Renal cortical epithelial cell (primary cell): ENCODE measurements at regions not wholly inside any gene's neighbourhood (a gene's known extent, or its start where the extent isn't known, plus 50 kb on each side); places are given as distances from the start of the nearest gene placed in this dataset.

Source experiments
- DNase-seq: peaks from one replicate; pipeline ENCODE4 v3.0.0-alpha.2; 2011; ENCODE audit warnings: low read depth

DNA sequence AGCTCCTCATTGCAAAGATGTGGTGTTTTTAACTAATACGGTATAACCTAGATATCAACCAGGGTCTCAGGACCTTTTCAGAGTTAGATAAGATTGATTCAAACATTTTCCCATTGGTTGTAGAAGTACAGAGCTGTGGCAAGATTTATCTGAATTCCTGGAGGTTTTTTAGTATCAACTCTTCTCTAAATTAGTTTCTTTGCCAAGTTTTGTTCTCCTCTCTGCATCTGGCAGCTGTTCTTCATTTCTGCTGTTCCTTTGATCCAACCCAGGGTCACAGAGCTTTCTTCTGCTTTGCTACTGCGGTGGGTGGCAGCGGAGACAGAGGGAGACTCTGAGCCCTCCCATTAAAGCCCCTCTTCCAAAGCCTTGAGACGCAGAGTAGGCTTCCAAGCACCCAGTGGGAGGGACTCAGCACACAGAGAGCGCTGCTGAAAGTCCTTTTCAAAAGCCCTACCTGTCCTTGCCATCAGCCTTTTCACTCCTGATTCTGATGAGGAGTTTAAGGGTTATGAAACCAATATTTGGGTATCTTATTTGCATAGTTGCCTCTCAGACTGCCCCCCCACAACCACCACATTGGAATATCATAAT, 146.3 kb upstream of the EEPD1 start:
- no peak for DNase-seq

GRCh38 chr7:36010656-36011587, 142.1 kb upstream of the EEPD1 start:
- no peak for DNase-seq

DNA sequence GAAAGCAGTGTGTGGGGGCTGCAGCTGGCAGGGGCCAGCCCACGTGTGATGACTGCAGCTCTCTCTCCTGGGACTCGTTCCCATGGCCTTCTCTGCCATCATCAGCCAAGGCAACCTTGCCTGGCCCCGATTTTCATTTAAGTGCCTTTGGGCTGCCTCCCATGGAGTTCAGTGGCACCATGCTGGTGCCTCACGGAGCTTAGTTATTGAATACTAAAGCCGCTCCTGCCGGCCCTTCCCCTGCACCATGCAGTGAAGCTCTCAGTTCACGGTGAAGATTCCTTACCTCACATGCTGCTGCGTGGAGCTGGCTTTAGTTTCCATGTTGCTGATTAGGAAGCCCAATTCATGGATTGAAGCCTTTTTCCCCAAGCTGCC, 141.5 kb upstream of the EEPD1 start:
- no peak for DNase-seq

- DNase-seq, result peak; percentile 30
Observed at GRCh38 chr7:36013246-36014014, 139.6 kb upstream of the EEPD1 start.

DNA sequence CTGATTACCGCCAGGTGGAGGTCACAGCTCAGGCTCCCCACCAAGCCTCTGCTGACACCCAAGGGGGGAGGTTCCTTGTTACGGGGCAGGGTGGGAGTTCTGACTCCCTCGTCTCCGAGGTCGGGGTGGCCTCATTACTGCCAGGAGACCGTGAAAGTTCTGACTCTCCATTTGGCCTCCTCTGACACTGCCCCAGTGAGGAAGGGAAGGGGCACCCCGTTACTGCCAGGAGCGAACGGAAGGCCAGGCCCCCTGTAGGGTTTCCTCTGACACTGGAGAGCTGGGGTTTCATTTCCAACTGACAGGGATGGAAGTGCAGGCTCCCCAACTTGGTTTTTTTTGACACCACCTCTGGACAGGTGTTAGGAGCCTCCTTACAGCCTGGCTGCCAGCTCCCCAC, 138.1 kb upstream of the EEPD1 start:
- DNase-seq, result no peak

- no peak for DNase-seq
Observed at GRCh38 chr7:36015733-36016132, 137.3 kb upstream of the EEPD1 start.

DNA sequence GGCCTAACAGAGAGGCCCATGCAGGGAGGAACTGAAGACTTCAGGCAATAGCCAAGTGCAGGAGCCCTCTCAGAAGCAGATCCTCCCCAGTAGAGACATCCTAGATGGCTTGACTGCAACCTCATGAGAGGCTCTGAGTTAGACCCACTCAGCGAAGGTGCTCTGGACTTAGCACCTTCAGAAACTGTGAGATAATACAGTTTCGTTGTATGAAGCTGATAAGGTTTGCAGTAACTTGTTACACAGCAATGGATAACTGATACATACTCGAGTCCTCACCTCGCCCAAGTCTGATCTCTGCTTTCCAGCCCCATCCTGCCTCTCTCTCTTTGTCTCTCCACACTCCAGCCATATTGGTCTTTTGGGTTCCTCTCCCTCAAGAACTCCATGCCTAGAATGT, 136.4 kb upstream of the EEPD1 start:
- DNase-seq, result no peak

- no peak for DNase-seq
Observed at GRCh38 chr7:36017111-36017510, 135.9 kb upstream of the EEPD1 start.

- DNase-seq, result no peak
Observed at GRCh38 chr7:36018816-36019484, 134.1 kb upstream of the EEPD1 start.

DNA sequence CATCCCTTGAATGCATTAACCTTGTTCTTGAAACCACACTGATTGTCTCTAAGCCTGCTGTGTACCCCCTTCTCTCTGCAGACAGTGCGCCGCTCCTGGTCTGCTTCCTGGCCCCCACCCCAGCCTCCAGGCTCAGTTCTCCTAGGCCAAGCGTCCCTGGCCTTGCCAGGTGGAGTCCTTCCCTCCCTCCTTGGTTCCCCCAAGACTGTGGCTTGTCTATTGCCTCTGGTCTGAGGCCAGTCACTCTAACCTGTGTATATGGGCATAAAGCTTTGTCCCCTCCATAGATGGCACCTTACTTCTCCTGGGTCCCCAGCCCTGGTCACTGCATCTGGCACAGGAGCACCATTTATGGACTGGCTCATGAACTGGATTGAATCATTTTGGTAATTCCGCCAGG, 133.5 kb upstream of the EEPD1 start:
- DNase-seq, result no peak

DNA sequence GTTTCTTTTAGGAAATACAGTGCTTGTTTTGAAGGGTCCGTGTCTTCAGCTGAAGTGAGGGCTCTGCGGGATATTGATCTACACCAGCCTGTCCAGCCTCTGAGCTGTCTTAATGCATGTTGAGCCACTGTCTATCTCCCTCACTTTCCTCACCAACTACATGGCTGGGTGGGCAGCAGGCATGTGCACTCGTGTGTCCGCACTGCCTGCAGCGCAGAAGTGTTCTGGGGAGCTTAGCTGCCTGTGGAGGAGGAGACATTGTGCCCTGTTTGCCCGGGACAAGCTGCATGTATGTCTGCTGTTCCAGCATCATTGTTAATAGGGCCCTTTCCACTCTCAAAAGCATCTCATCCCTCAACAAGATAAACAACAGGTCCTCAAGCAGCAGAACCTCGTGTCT, 133.1 kb upstream of the EEPD1 start:
- DNase-seq, result peak; percentile 11

DNA sequence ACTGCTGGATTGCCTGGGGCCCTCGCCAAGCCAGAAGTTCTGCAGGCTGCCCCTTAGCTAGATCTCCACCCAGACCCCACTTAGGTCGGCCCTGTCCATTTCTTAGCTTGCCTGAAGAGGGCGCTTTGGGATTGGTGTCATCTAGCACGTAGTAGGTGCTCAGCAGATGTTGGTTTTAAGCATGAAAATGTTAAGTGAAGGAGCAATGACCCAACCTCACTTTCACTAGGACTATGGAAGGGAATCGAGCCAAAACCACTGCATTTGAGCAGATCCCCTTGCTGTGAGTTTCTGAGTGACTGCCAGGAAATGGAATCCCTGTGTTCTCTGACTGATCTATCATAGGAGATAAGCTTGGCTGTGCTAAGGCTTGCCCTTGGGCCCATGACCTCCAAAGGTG, 131.7 kb upstream of the EEPD1 start:
- no peak for DNase-seq

GRCh38 chr7:36021917-36022550, 131.0 kb upstream of the EEPD1 start:
- no peak for DNase-seq

DNA sequence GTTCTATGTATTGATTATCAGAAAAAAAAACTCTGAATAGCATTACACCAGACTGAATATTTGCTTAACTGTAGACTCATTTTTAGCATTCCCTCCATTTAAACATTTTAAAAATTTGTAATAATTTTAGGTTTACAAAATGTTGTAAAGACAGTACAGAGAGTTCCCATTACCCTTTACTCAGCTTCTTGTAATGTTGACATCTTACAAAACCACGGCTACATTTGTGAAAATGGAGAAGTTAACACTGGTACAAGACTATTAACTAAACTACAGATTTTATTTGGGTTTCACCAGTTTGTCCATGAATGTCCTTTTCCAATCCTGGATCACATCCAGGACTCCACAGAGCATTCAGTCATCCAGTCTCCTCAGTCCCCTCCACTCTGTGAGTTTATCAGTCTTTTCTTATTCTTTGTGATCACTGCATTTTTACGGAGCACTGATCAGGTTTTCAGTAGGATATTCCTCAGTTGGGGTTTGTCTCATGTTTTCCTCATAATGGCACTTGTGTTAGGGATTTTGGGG, 130.0 kb upstream of the EEPD1 start:
- no peak for DNase-seq

DNA sequence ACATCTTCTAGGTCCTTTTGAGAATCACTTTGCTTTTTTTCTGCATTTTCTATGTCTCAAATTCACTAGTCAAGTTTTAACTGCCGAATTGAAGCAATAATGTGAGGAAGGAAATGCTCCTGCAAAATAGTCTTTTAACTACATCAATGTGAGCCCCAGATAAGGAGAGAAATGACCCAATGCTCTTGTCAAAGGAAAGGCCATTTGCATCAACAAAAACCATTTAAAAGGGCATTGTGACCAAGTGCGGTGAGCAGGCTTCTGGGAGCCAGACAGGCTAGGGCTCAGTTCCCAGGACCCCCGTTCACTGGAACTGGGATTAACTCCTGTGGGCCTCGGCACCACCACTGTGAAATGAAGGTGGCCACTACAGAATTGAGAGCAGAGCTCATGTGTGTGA, 127.9 kb upstream of the EEPD1 start:
- DNase-seq, result no peak

DNA sequence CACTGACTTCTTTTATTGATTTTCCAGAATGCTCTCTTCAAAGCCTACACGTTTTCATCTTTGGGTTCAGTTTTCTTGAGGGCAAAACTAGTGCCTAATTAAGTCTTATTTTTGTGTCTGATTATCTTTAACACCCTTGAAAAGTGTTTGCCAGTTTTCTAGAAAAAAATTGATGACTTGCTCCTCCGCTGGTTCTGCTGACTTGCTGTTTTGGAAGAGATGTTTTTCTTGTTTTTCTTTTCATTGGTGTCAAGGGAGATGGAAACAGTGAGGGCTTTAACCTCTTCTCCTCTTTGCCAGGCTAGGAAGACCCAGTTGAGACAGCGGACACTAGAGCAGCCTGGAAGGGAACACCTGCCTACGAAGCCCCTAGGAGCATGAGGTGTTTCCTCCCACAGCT, 123.7 kb upstream of the EEPD1 start:
- DNase-seq, result no peak

DNA sequence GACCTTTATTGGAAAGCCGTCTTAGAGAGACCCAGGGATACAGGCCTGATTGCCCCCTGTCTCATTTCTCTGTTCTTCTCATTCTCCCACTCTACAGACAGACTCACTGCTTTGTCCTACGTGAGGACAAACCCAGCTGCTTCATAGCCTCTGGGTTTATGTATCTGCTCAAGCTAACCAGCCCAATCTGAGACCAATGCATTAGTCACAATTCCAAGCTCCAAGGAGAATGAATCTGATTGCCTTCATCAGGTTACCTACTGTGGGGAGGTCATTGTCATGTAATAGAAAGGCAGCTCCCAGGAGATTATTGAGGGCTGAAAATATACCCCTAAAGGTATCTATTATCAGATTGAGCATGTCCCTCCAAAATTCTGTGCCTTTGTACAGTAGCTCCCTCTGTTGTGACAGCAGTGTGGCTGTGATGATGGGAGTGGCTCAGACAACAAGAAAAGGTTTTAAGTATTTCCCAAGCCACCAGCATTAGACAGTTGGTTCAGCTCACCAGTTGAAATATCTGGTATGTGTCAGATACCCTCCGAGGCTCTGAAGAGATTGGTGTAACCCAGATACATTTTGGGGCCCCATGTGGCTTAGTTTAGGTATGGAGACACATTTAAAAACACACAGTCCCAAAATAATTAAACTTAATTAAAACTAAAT, 123.1 kb upstream of the EEPD1 start:
- DNase-seq, result no peak

DNA sequence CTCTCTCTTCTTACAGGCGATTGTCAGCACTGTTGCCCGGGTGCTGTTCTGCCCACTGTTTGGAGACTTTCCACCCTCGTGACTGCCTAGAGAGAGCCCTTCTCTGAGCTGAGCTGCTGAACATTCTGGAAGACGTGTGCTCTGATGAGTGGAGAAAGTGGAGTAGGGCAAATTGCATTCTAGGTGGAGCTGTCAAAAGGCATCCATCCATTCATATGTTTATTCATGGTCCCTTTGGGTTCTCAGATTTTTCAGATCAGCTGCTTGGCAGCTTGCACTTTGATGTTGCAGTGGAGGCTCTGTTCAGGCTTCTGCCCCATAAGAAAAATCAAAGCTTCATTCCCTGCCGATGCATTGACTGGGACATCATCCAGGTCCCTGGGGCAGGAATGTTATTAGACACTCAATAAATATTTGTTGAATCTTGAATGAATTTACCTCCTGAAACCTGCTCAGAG, 120.7 kb upstream of the EEPD1 start:
- no peak for DNase-seq

DNA sequence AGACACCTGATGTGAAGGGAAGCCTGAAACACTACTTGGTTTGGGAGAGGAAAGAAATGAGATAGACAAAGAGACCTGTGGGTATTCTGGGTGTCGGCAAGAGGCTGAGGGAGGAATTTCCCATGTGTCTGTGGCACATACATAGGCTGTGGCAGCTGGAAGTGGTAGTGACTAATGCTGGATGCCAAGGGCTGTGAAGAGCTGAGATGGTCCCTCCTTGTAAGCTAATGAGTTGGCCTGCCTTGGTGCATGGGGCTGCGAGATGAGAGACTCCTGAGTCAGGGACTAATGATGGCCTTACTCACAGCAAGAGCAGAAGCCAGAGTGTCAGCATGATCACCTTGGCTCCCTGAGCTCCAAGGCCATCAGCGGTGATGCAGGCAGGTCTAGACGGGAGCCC, 119.0 kb upstream of the EEPD1 start:
- DNase-seq, result peak; percentile 31

DNA sequence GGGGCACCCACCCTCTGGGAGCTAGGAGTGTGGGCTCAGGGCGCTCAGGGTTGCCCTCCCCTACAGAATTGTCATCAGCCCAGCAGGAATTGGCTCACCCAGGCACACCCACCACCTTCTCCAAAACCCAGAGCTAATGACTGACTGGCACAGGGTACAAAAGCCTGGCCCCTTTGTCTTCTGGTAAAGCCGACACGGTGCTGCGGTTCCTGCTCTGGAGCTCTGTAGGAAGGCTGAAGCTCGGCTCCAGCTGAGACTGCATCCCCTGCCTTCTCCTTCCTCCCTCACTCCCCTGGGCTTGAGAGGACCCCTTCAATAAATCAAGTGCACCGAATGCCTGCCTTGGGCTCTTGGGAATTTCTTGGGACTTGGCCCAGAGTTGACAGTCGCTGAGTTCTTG, 117.9 kb upstream of the EEPD1 start:
- DNase-seq, result no peak

- DNase-seq, result no peak
Observed at GRCh38 chr7:36036590-36036989, 116.5 kb upstream of the EEPD1 start.
